ENCODE measurements at regions not wholly inside any gene's neighbourhood (a gene's known extent, or its start where the extent isn't known, plus 50 kb on each side); places are given as distances from the start of the nearest gene placed in this dataset.

GRCh38 chr10:33709008-33709753 is 374.7 kb upstream of the NRP1 start:
- Histone ChIP-seq H3K4me3 (no peak overlapping the region), H3K27ac (no peak overlapping the region), H3K27me3 (no peaks in the 10 kb centered on the region), H3K36me3 (replicated peaks in 1 of 2) (no peaks in the 10 kb centered on the region), H3K9me3 (replicated peaks in 1 of 3) (no peaks in the 10 kb centered on the region), H3K4me1 (replicated peaks in 1 of 2) (no peaks in the 10 kb centered on the region)
- intact Hi-C loops (cut with DNase I): no loop called here
- TF ChIP-seq POLR2A (IDR thresholded peaks at IDR 0.05) (no peak), CTCF (IDR thresholded peaks at IDR 0.05) (no peak)
- 81 to 86% (median 85%) methylated on average over 4 of the region's 4 CpGs for WGBS, 4 donors
- no peak for DNase-seq

DNA sequence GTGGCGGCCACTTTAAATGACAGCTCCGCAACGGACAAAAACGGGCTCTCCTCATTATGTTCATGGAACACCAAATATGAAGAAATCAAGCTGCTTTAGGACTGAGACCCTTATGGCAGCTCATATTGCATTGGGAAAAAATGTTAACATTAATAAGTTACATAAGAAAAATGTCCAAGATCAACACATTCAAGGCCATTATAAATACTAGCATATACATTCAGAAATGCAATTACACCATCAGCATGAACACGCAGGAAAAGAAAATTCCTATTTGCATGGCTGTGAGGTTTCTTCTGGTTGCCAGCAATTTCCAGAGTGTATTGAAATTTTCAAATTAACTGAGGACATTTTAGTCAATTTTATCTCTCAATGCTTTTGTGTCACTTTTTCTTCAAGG is 374.1 kb upstream of the NRP1 start:
- no peaks in the 10 kb centered on the region for H3K4me1 ChIP-seq (replicated peaks in 1 of 2)
- 89 to 93% (median 91%) methylated on average over 5 of the region's 5 CpGs for WGBS, 4 donors
- H3K36me3 ChIP-seq (replicated peaks in 1 of 2): no peaks in the 10 kb centered on the region
- TF ChIP-seq CTCF (IDR thresholded peaks at IDR 0.05): no peak
- TF ChIP-seq POLR2A (IDR thresholded peaks at IDR 0.05): no peak
- no peak overlapping the region for H3K27ac ChIP-seq
- H3K4me3 ChIP-seq: no peak overlapping the region
- H3K9me3 ChIP-seq (replicated peaks in 1 of 3): no peaks in the 10 kb centered on the region
- intact Hi-C loops (cut with DNase I): no loop called here
- no peak for DNase-seq
- no peaks in the 10 kb centered on the region for H3K27me3 ChIP-seq

DNA sequence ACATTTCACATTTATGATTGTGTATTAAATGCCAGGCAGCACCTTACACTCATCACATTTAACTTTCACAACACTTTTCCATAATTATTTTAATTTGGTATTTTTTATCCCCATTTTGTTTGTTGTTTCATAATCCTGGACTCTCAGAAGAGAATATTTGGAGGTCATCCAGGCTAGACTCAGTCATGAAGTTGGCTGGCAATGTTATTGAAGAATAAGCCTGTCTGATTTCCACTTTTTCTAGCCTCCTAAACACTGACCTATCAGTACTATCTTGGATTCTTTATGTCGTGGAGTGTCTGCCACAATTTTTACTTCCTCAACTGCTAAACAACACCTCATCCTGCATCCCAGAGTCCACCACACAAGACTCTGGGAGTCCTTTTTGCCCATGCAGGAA is 372.3 kb upstream of the NRP1 start:
- no peak overlapping the region for H3K27ac ChIP-seq
- WGBS, 4 donors: 40 to 67% (median 51%) methylated on average over 1 of the region's 1 CpG

DNA sequence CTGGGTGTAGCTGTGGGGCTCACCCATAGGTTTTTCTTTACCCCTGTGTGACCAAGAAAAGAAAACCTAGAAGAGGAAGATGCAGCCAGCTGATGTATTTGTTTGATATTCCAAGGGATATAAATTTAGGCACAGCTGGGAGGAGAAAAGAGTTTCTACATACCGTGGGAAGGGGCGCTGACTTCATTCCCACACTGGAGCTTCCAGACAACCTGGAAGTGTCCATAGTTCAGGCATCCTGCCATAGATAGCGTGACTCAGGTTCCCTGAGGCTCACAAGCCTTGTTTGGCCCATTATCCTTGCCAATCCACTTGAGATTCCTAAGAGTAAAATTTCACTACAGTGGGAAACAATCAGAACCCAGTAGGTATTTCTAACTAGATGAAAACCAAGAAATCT is 371.7 kb upstream of the NRP1 start:
- H3K4me1 ChIP-seq (replicated peaks in 1 of 2): no peaks in the 10 kb centered on the region
- H3K27ac ChIP-seq: no peak overlapping the region
- intact Hi-C loops (cut with DNase I): no loop called here
- TF ChIP-seq CTCF (IDR thresholded peaks at IDR 0.05) (no peak), POLR2A (IDR thresholded peaks at IDR 0.05) (no peak)
- H3K9me3 ChIP-seq (replicated peaks in 1 of 3): no peaks in the 10 kb centered on the region
- no peak for DNase-seq
- H3K27me3 ChIP-seq: no peaks in the 10 kb centered on the region
- H3K4me3 ChIP-seq: no peak overlapping the region
- H3K36me3 ChIP-seq (replicated peaks in 1 of 2): no peaks in the 10 kb centered on the region
- 75 to 89% (median 84%) methylated on average over 3 of the region's 3 CpGs for WGBS, 4 donors

More for the DNA sequence above, 372.3 kb upstream of the NRP1 start:
- no peaks in the 10 kb centered on the region for H3K9me3 ChIP-seq (replicated peaks in 1 of 3)
- H3K27me3 ChIP-seq: no peaks in the 10 kb centered on the region
- DNase-seq: no peak
- TF ChIP-seq CTCF (IDR thresholded peaks at IDR 0.05) (no peak), POLR2A (IDR thresholded peaks at IDR 0.05) (no peak)
- no peaks in the 10 kb centered on the region for H3K4me1 ChIP-seq (replicated peaks in 1 of 2)
- H3K36me3 ChIP-seq (replicated peaks in 1 of 2): no peaks in the 10 kb centered on the region
- H3K4me3 ChIP-seq: no peak overlapping the region
- intact Hi-C loops (cut with DNase I): no loop called here

Data from adrenal gland (tissue), 9 donors.